HFFc6 (cell line): ENCODE measurements at regions not wholly inside any gene's neighbourhood (a gene's known extent, or its start where the extent isn't known, plus 50 kb on each side); places are given as distances from the start of the nearest gene placed in this dataset.

ENCODE experiments used
- DNase-seq: peaks from one replicate; pipeline ENCODE4 v3.0.0-alpha.2; 2018
- H3K27ac Mint-ChIP-seq: 2 replicates; pipeline ENCODE4 v1.8.0; 2020; ENCODE audit warnings: mild to moderate bottlenecking, mixed read lengths
- H3K27me3 Mint-ChIP-seq: 2 replicates; pipeline ENCODE4 v1.8.0; 2021; ENCODE audit warnings: mild to moderate bottlenecking, moderate library complexity, mixed read lengths; ENCODE audit not compliant: insufficient read depth
- H3K36me3 Mint-ChIP-seq: 2 replicates; pipeline ENCODE4 v1.8.0; 2021; ENCODE audit warnings: low read depth, mixed read lengths
- H3K4me1 Mint-ChIP-seq: 2 replicates; pipeline ENCODE4 v1.8.0; 2020; ENCODE audit warnings: low read depth, mixed read lengths
- H3K4me3 Mint-ChIP-seq: 2 replicates; pipeline ENCODE4 v1.8.0; 2020; ENCODE audit warnings: mild to moderate bottlenecking, moderate library complexity, mixed read lengths
- H3K9me3 Mint-ChIP-seq: 2 replicates; pipeline ENCODE4 v1.8.0; 2020; ENCODE audit warnings: mild to moderate bottlenecking, mixed read lengths
- CTCF ChIP-seq: fragments of 200-600 bp; sonication (generic); IDR thresholded peaks from 2 replicates; pipeline ENCODE4 v1.5.0; 2021; ENCODE audit warnings: antibody characterized with exemption, mild to moderate bottlenecking

- H3K4me1 Mint-ChIP-seq, result peaks cover 5% of the 10 kb centered on the region; the same call in 1 of the 2 replicates
- H3K27me3 Mint-ChIP-seq, result peaks cover 4% of the 10 kb centered on the region
- H3K36me3 Mint-ChIP-seq, result no peaks in the 10 kb centered on the region
- no peaks in the 10 kb centered on the region for H3K9me3 Mint-ChIP-seq
- no peak overlapping the region for H3K4me3 Mint-ChIP-seq
- DNase-seq, result no peak
- no peak overlapping the region for H3K27ac Mint-ChIP-seq
- TF ChIP-seq CTCF, result no peak
Observed at GRCh38 chr13:110056640-110057039, 250.3 kb downstream of the COL4A1 start.

- peak; percentile 1 for DNase-seq
- Mint-ChIP-seq H3K36me3 (no peaks in the 10 kb centered on the region), H3K4me1 (peaks cover 5% of the 10 kb centered on the region; the same call in 1 of the 2 replicates), H3K4me3 (no peak overlapping the region), H3K27ac (no peak overlapping the region), H3K27me3 (peaks cover 4% of the 10 kb centered on the region), H3K9me3 (no peaks in the 10 kb centered on the region)
- no peak for TF ChIP-seq CTCF
Observed at GRCh38 chr13:110055089-110055488, 251.9 kb downstream of the COL4A1 start.

- Mint-ChIP-seq H3K4me1 (peaks cover 5% of the 10 kb centered on the region; the same call in 1 of the 2 replicates), H3K36me3 (no peaks in the 10 kb centered on the region), H3K27ac (no peak overlapping the region), H3K9me3 (no peaks in the 10 kb centered on the region), H3K27me3 (peaks cover 4% of the 10 kb centered on the region), H3K4me3 (no peak overlapping the region)
- no peak for DNase-seq
- no peak for TF ChIP-seq CTCF
Observed at GRCh38 chr13:110054041-110054440, 252.9 kb downstream of the COL4A1 start.

GRCh38 chr13:110047496-110047895 lies 259.5 kb downstream of the COL4A1 start:
- DNase-seq, result no peak
- Mint-ChIP-seq H3K27ac (no peak overlapping the region), H3K27me3 (peaks cover 5% of the 10 kb centered on the region)

GRCh38 chr13:110046811-110047210 lies 260.1 kb downstream of the COL4A1 start:
- TF ChIP-seq CTCF, result no peak
- H3K27me3 Mint-ChIP-seq, result peaks cover 6% of the 10 kb centered on the region
- H3K4me3 Mint-ChIP-seq, result no peak overlapping the region
- no peaks in the 10 kb centered on the region for H3K36me3 Mint-ChIP-seq
- H3K9me3 Mint-ChIP-seq, result no peaks in the 10 kb centered on the region
- no peak overlapping the region for H3K27ac Mint-ChIP-seq
- no peak for DNase-seq
- no peaks in the 10 kb centered on the region; the same call in none of the 2 replicates for H3K4me1 Mint-ChIP-seq

More at GRCh38 chr13:110047496-110047895, 259.5 kb downstream of the COL4A1 start:
- H3K36me3 Mint-ChIP-seq, result no peaks in the 10 kb centered on the region
- no peak for TF ChIP-seq CTCF
- no peaks in the 10 kb centered on the region for H3K9me3 Mint-ChIP-seq
- H3K4me1 Mint-ChIP-seq, result no peaks in the 10 kb centered on the region; the same call in none of the 2 replicates
- H3K4me3 Mint-ChIP-seq, result no peak overlapping the region

GRCh38 chr13:110045919-110046318 lies 259.5 kb upstream of the IRS2 start:
- H3K4me1 Mint-ChIP-seq, result no peaks in the 10 kb centered on the region; the same call in none of the 2 replicates
- H3K4me3 Mint-ChIP-seq, result no peak overlapping the region
- H3K36me3 Mint-ChIP-seq, result no peaks in the 10 kb centered on the region
- H3K27ac Mint-ChIP-seq, result no peak overlapping the region
- TF ChIP-seq CTCF, result no peak
- H3K9me3 Mint-ChIP-seq, result peaks cover 4% of the 10 kb centered on the region; the same call in 1 of the 2 replicates
- peaks cover 6% of the 10 kb centered on the region for H3K27me3 Mint-ChIP-seq
- no peak for DNase-seq
